ENCODE measurements at regions not wholly inside any gene's neighbourhood (a gene's known extent, or its start where the extent isn't known, plus 50 kb on each side); places are given as distances from the start of the nearest gene placed in this dataset.
"Not testable (repeated sequence)": the region's sequence is repeated elsewhere in the genome, so short reads cannot be mapped to it uniquely, and the experiment has no call there.

- Histone ChIP-seq H3K9me3 (ENCODE audit: control insufficient read depth, low read length) (no peaks in the 10 kb centered on the region), H3K27ac (no peak overlapping the region), H3K27me3 (ENCODE audit: control insufficient read depth, insufficient read depth, low read length) (no peaks in the 10 kb centered on the region), H3K9ac (no peak overlapping the region), H3K79me2 (no peaks in the 10 kb centered on the region), H3K36me3 (ENCODE audit: control insufficient read depth, insufficient read depth, low read length) (no peaks in the 10 kb centered on the region), H3K4me2 (ENCODE audit: low read length) (no peak overlapping the region), H3K4me1 (peaks cover 4% of the 10 kb centered on the region), H2AFZ (peak overlapping the region; percentile 42), H3K4me3 (ENCODE audit: low read depth, low read length) (no peak overlapping the region)
- TF ChIP-seq, protein P1, sequence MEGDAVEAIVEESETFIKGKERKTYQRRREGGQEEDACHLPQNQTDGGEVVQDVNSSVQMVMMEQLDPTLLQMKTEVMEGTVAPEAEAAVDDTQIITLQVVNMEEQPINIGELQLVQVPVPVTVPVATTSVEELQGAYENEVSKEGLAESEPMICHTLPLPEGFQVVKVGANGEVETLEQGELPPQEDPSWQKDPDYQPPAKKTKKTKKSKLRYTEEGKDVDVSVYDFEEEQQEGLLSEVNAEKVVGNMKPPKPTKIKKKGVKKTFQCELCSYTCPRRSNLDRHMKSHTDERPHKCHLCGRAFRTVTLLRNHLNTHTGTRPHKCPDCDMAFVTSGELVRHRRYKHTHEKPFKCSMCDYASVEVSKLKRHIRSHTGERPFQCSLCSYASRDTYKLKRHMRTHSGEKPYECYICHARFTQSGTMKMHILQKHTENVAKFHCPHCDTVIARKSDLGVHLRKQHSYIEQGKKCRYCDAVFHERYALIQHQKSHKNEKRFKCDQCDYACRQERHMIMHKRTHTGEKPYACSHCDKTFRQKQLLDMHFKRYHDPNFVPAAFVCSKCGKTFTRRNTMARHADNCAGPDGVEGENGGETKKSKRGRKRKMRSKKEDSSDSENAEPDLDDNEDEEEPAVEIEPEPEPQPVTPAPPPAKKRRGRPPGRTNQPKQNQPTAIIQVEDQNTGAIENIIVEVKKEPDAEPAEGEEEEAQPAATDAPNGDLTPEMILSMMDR (IDR thresholded peaks at IDR 0.05) = no peak
These were observed 57.8 kb upstream of the ALDH3B2 start for GRCh38 chr11:67732045-67732787.

GRCh38 chr11:67731583-67731982 lies 57.2 kb upstream of the ALDH3B2 start:
- Histone ChIP-seq H3K4me3 (ENCODE audit: low read depth, low read length) (no peak overlapping the region), H3K9ac (no peak overlapping the region), H3K79me2 (no peaks in the 10 kb centered on the region), H3K4me1 (peaks cover 4% of the 10 kb centered on the region), H3K4me2 (ENCODE audit: low read length) (no peak overlapping the region), H3K27ac (no peak overlapping the region), H3K27me3 (ENCODE audit: control insufficient read depth, insufficient read depth, low read length) (no peaks in the 10 kb centered on the region), H3K36me3 (ENCODE audit: control insufficient read depth, insufficient read depth, low read length) (no peaks in the 10 kb centered on the region), H2AFZ (no peak overlapping the region), H3K9me3 (ENCODE audit: control insufficient read depth, low read length) (no peaks in the 10 kb centered on the region)
- TF ChIP-seq, protein P1 (IDR thresholded peaks at IDR 0.05) = no peak

GRCh38 chr11:67728163-67728571 lies 53.7 kb upstream of the ALDH3B2 start:
- not testable (repeated sequence) for H3K27me3 ChIP-seq (ENCODE audit: control insufficient read depth, insufficient read depth, low read length); H3K79me2 ChIP-seq; H3K4me1 ChIP-seq; H3K4me3 ChIP-seq (ENCODE audit: low read depth, low read length); H3K36me3 ChIP-seq (ENCODE audit: control insufficient read depth, insufficient read depth, low read length); H3K9ac ChIP-seq; H3K27ac ChIP-seq; H3K9me3 ChIP-seq (ENCODE audit: control insufficient read depth, low read length); H3K4me2 ChIP-seq (ENCODE audit: low read length); H2AFZ ChIP-seq

DNA sequence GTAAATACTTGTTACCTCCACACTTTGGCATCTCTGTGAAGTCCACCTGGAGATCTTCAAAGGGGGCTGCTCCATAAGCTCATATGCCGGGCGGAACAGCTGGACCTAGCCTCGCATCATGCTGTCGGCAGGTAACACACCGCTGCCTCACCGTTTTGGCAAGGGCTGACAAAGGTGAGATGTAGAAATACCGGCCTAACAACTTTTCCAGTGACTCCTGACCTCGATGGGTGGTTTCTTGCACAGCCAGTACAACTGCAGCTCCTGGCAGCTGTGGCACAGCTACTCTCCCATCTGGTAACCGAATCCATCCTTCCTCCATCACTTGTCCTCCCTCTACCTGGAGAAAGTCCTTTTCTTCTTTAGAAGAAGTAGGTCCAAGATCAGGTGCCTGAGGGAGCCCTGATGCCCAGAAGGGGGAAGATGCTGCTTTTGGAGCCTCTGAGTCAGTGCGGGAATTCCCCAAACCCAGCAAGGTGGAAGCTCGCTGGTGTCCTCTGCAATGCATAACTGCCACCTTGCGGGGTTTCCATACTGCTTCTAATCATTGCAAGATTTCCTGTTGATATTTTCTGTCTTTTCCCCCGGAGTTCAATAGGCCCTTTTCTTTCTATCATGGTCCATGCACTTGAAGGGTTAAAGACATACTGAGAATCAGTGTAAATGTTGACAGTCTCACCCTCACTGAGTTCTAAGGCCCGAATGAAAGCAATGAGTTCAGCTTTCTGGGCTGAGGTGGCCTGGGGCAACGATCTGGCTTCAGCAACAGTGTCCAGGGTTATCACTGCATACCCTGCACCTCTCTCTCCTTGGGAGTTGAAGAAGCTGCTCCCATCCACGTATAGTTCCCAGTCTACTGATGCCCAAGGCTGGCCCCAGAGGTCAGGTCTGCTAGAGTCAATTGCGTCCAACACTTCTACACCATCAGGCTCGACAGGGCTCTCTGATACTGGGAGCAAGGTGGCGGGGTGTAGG lies 52.9 kb upstream of the ALDH3B2 start:
- not testable (repeated sequence) for H3K27me3 ChIP-seq (ENCODE audit: control insufficient read depth, insufficient read depth, low read length); H3K27ac ChIP-seq; H3K9ac ChIP-seq; H3K4me3 ChIP-seq (ENCODE audit: low read depth, low read length); H3K9me3 ChIP-seq (ENCODE audit: control insufficient read depth, low read length); H3K36me3 ChIP-seq (ENCODE audit: control insufficient read depth, insufficient read depth, low read length); H3K4me1 ChIP-seq; H3K4me2 ChIP-seq (ENCODE audit: low read length); H3K79me2 ChIP-seq; H2AFZ ChIP-seq

Measured in parathyroid adenoma (tissue), 2 donors.